Panc1 (cell line): ENCODE measurements at regions not wholly inside any gene's neighbourhood (a gene's known extent, or its start where the extent isn't known, plus 50 kb on each side); places are given as distances from the start of the nearest gene placed in this dataset.

Experiments used
- ATAC-seq: fragments of 200-7000 bp; cut with Tn5 transposase; 2 replicates; pipeline ENCODE4 v1.9.1; 2020; ENCODE audit warnings: mild to moderate bottlenecking, moderate library complexity
- BruUV-seq: library from RNA; stranded (reverse); fragments of 400-500 nt; replicated peaks from 2 replicates; lab custom pipeline; 2021; lab: Mats Ljungman, UMichigan
- CTCF ChIA-PET: fragments of 300-600 bp; sonication (Branson Sonifier 250); formaldehyde crosslinking; loops from one replicate; lab custom pipeline; 2022; ENCODE audit warnings: antibody characterized with exemption; lab: Charles Lee
- POLR2A ChIA-PET: fragments of 300-600 bp; sonication (Branson Sonifier 250); formaldehyde crosslinking; loops from one replicate; lab custom pipeline; 2022; ENCODE audit warnings: antibody characterized with exemption; lab: Charles Lee
- DNase-seq: peaks from one replicate; pipeline ENCODE4 v3.0.0-alpha.2; 2010; ENCODE audit warnings: low read depth, low spot score
- H3K27ac ChIP-seq: 2 replicates; pipeline ENCODE4 v1.5.1; 2011; ENCODE audit warnings: mild to moderate bottlenecking, low read length, inconsistent platforms
- H3K27me3 ChIP-seq: fragments of 200-500 bp; sonication (Bioruptor generic); 2 replicates; pipeline ENCODE4 v1.6.0; 2014; ENCODE audit warnings: low read length, inconsistent platforms; ENCODE audit not compliant: control insufficient read depth, insufficient read depth
- H3K36me3 ChIP-seq: fragments of 200-500 bp; sonication (Bioruptor generic); 2 replicates; pipeline ENCODE4 v1.5.1; 2014; ENCODE audit warnings: inconsistent platforms, mild to moderate bottlenecking, low read length, moderate library complexity; ENCODE audit not compliant: control insufficient read depth, insufficient read depth
- H3K4me1 ChIP-seq: 2 replicates; pipeline ENCODE4 v1.5.1; 2011; ENCODE audit warnings: inconsistent platforms, mild to moderate bottlenecking, low read length, moderate library complexity; ENCODE audit not compliant: control insufficient read depth, insufficient read depth
- H3K4me3 ChIP-seq, 2 experiments: 2 replicates each; pipeline ENCODE4 v1.5.1; 2011 to 2012; ENCODE audit warnings: low read depth in 2 of 2, low read length in 2 of 2, mild to moderate bottlenecking in 2 of 2, inconsistent platforms in 1 of 2, moderate library complexity in 1 of 2
- H3K9me3 ChIP-seq: fragments of 200-500 bp; sonication (Bioruptor generic); 2 replicates; pipeline ENCODE4 v1.5.1; 2014; ENCODE audit warnings: low read depth, mild to moderate bottlenecking, inconsistent platforms, low read length, moderate library complexity; ENCODE audit not compliant: control insufficient read depth, insufficient read depth
- CTCF ChIP-seq: fragments of 450-650 bp; IDR thresholded peaks from 2 replicates; pipeline ENCODE4 v1.5.1; 2017; ENCODE audit warnings: mild to moderate bottlenecking
- POLR2AphosphoS5 ChIP-seq: IDR thresholded peaks from 2 replicates; pipeline ENCODE4 v1.6.1; 2012; ENCODE audit warnings: mild to moderate bottlenecking, low read depth, low read length, moderate library complexity
- REST ChIP-seq, 2 experiments: IDR thresholded peaks; 2 replicates each; pipeline ENCODE4 v1.6.1; 2011 to 2012; ENCODE audit warnings: low read depth in 2 of 2, control low read depth in 1 of 2, low read length in 1 of 2, mild to moderate bottlenecking in 1 of 2, moderate library complexity in 1 of 2; ENCODE audit not compliant: insufficient read depth in 1 of 2
- SIN3A ChIP-seq: IDR thresholded peaks from 2 replicates; pipeline ENCODE4 v1.6.1; 2012; ENCODE audit warnings: low read depth, mild to moderate bottlenecking, low read length, moderate library complexity, borderline replicate concordance; ENCODE audit not compliant: insufficient read depth
- TCF7L2 ChIP-seq: IDR thresholded peaks from 2 replicates; pipeline ENCODE4 v1.6.1; 2011; ENCODE audit warnings: mild to moderate bottlenecking, low read depth, low read length, inconsistent platforms
- in situ Hi-C: cut with HindIII; loops from 2 replicates; pipeline ENCODE4 v1.10.0; 2016; ENCODE audit warnings: low sequenced_read_pairs, low pct_unique_long_range_greater_than_20kb
- intact Hi-C: fragments of 100-400 bp; cut with micrococcal nuclease; formaldehyde crosslinking; loops from one replicate; pipeline ENCODE4 v1.10.0; 2022; ENCODE audit not compliant: unreplicated experiment

- H3K36me3 ChIP-seq, result no peaks in the 10 kb centered on the region
- intact Hi-C loops, result no loop called here
- no peak overlapping the region for H3K27ac ChIP-seq
- no peak overlapping the region for H3K4me3 ChIP-seq
- POLR2A ChIA-PET, result interaction anchor here (0.5 kb wide), 1 partner anchor 156 kb away, joined by 5 read pairs; no protein-coding TSS in a partner anchor
- H3K4me1 ChIP-seq, result no peaks in the 10 kb centered on the region
- in situ Hi-C loops, result no loop called here
- BruUV-seq, result no TSS peak
- CTCF ChIA-PET, result no interaction called here
- DNase-seq (no peak), ATAC-seq (peak; percentile 48)
- no peaks in the 10 kb centered on the region for H3K27me3 ChIP-seq
- H3K9me3 ChIP-seq, result no peaks in the 10 kb centered on the region
- TF ChIP-seq CTCF, result no peak; the same call in 1 of the 2 replicates
- no peak for TF ChIP-seq REST (IDR thresholded peaks at IDR 0.05; ENCODE audit: insufficient read depth in 1 of 2, low read depth in 2 of 2, low read length in 1 of 2)
- TF ChIP-seq SIN3A, result no peak
- TF ChIP-seq POLR2AphosphoS5, result no peak
- no peak for TF ChIP-seq TCF7L2
Measured at GRCh38 chr1:10961300-10961833, 51.1 kb upstream of the TARDBP start.

- Histone ChIP-seq H3K9me3 (no peaks in the 10 kb centered on the region), H3K27me3 (no peaks in the 10 kb centered on the region), H3K27ac (no peak overlapping the region), H3K4me3 (no peak overlapping the region), H3K36me3 (no peaks in the 10 kb centered on the region), H3K4me1 (no peaks in the 10 kb centered on the region)
- ATAC-seq, result no peak
- in situ Hi-C loops, result no loop called here
- TF ChIP-seq TCF7L2 (no peak), POLR2AphosphoS5 (no peak), SIN3A (no peak), CTCF (no peak), REST (IDR thresholded peaks at IDR 0.05; ENCODE audit: insufficient read depth in 1 of 2, low read depth in 2 of 2, low read length in 1 of 2) (no peak)
- no peak for DNase-seq
- CTCF ChIA-PET, result no interaction called here
- intact Hi-C loops, result no loop called here
- POLR2A ChIA-PET, result no interaction called here
- no TSS peak for BruUV-seq
Measured at GRCh38 chr1:10962483-10962882, 50.0 kb upstream of the TARDBP start.
